Tibial nerve (tissue), 4 donors: ENCODE measurements at regions not wholly inside any gene's neighbourhood (a gene's known extent, or its start where the extent isn't known, plus 50 kb on each side); places are given as distances from the start of the nearest gene placed in this dataset.

Experiments
- CTCF ChIP-seq, 5 experiments: fragments of 200-600 bp in 3 of 5; fragments of 450-650 bp in 2 of 5; sonication (generic) in 3 of 5; IDR thresholded peaks; one replicate each; pipeline ENCODE4 v1.5.1; 2016 to 2019; ENCODE audit warnings: antibody characterized with exemption in 5 of 5, mild to moderate bottlenecking in 3 of 5, moderate library complexity in 2 of 5
- EP300 ChIP-seq, 2 donors: sonication (generic); formaldehyde crosslinking; IDR thresholded peaks; one replicate each; pipeline ENCODE4 v1.6.1; 2017; ENCODE audit warnings: antibody characterized with exemption in 2 of 2, mild to moderate bottlenecking in 1 of 2
- POLR2A ChIP-seq, 2 donors: fragments of 450-650 bp; IDR thresholded peaks; one replicate each; pipeline ENCODE4 v1.6.1; 2017; ENCODE audit warnings: antibody characterized with exemption in 2 of 2, mild to moderate bottlenecking in 2 of 2, moderate library complexity in 2 of 2

GRCh38 chr11:100636536-100636935 lies 50.6 kb upstream of the ARHGAP42 start:
- TF ChIP-seq CTCF (IDR thresholded peaks at IDR 0.05) (no peak), EP300 (IDR thresholded peaks at IDR 0.05) (no peak), POLR2A (IDR thresholded peaks at IDR 0.05) (no peak)
